CD8-positive, alpha-beta memory T cell (primary cell): ENCODE measurements at regions not wholly inside any gene's neighbourhood (a gene's known extent, or its start where the extent isn't known, plus 50 kb on each side); places are given as distances from the start of the nearest gene placed in this dataset.

Experiments
- CTCF ChIA-PET: fragments of 350-600 bp; sonication (Branson Sonifier 250); formaldehyde crosslinking; loops from one replicate; lab custom pipeline; 2021; ENCODE audit warnings: antibody characterized with exemption; lab: Charles Lee
- POLR2A ChIA-PET: fragments of 350-600 bp; sonication (Branson Sonifier 250); formaldehyde crosslinking; loops from one replicate; lab custom pipeline; 2021; ENCODE audit warnings: antibody characterized with exemption; lab: Charles Lee
- DNase-seq, 5 donors: peaks; one replicate each; pipeline versions ENCODE4 v3.0.0 to v3.0.0-alpha.2; 2020 to 2022; ENCODE audit warnings: mixed read lengths in 1 of 5
- H3K27ac ChIP-seq: one replicate; pipeline ENCODE4 v1.7.0; 2013; ENCODE audit warnings: low read depth, mild to moderate bottlenecking, low read length, moderate library complexity
- H3K27me3 ChIP-seq: 2 replicates; pipeline ENCODE4 v1.7.0; 2013; ENCODE audit warnings: low read length, mild to moderate bottlenecking; ENCODE audit not compliant: insufficient read depth, poor library complexity, severe bottlenecking
- H3K36me3 ChIP-seq: 2 replicates; pipeline ENCODE4 v1.7.0; 2013; ENCODE audit warnings: mild to moderate bottlenecking, low read length, moderate library complexity; ENCODE audit not compliant: insufficient read depth
- H3K4me1 ChIP-seq: 2 replicates; pipeline ENCODE4 v1.7.0; 2013; ENCODE audit warnings: mild to moderate bottlenecking, low read length, moderate library complexity; ENCODE audit not compliant: insufficient read depth
- H3K4me3 ChIP-seq: 2 replicates; pipeline ENCODE4 v1.7.0; 2013; ENCODE audit warnings: mild to moderate bottlenecking, low read length
- H3K9me3 ChIP-seq: 2 replicates; pipeline ENCODE4 v1.7.0; 2013; ENCODE audit warnings: mild to moderate bottlenecking, low read length
- H3K27ac Mint-ChIP-seq, 8 donors: one replicate each; pipeline ENCODE4 v1.8.0; 2020 to 2021; ENCODE audit warnings: mixed read lengths in 8 of 8, mild to moderate bottlenecking in 6 of 8, inconsistent platforms in 3 of 8, moderate library complexity in 3 of 8
- H3K27me3 Mint-ChIP-seq, 2 donors: one replicate each; pipeline ENCODE4 v1.8.0; 2020 to 2021; ENCODE audit warnings: mixed read lengths in 2 of 2, mild to moderate bottlenecking in 1 of 2, moderate library complexity in 1 of 2
- H3K36me3 Mint-ChIP-seq, 3 donors: one replicate each; pipeline ENCODE4 v1.8.0; 2020 to 2021; ENCODE audit warnings: mixed read lengths in 3 of 3, inconsistent platforms in 1 of 3, mild to moderate bottlenecking in 1 of 3
- H3K4me1 Mint-ChIP-seq, 3 donors: one replicate each; pipeline ENCODE4 v1.8.0; 2020 to 2021; ENCODE audit warnings: mixed read lengths in 3 of 3, inconsistent platforms in 1 of 3, mild to moderate bottlenecking in 1 of 3
- H3K4me3 Mint-ChIP-seq, 7 donors: one replicate each; pipeline ENCODE4 v1.8.0; 2020 to 2021; ENCODE audit warnings: mixed read lengths in 7 of 7, mild to moderate bottlenecking in 6 of 7, moderate library complexity in 4 of 7, inconsistent platforms in 2 of 7
- H3K9me3 Mint-ChIP-seq, 5 donors: one replicate each; pipeline ENCODE4 v1.8.0; 2020 to 2022; ENCODE audit warnings: mixed read lengths in 5 of 5, mild to moderate bottlenecking in 3 of 5, moderate library complexity in 2 of 5, inconsistent platforms in 1 of 5

DNA sequence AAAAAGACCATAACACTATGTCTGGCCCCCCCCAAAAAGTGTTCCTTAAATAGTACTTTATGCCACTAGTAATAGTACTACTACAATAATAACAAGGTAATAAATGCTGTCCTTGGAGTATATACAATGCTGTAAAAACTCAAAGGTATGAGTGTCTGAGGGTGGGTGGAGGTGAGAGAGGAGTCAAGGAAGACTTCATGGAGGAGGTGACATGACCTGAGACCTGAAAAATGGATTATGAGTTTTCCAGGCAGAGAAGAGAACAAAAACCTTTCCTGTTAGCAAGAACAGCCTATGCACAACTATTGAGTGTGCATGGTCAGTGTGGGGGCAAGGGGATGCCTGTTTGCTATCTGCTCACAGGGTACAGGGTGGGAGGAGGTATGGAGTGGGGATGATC is 290.2 kb upstream of the USP24 start:
- H3K27ac Mint-ChIP-seq: no peak overlapping the region
- CTCF ChIA-PET: no interaction called here
- Histone ChIP-seq H3K27ac (no peak overlapping the region), H3K36me3 (no peaks in the 10 kb centered on the region), H3K4me1 (no peaks in the 10 kb centered on the region), H3K4me3 (no peak overlapping the region), H3K27me3 (no peaks in the 10 kb centered on the region), H3K9me3 (no peaks in the 10 kb centered on the region)
- POLR2A ChIA-PET: no interaction called here
- H3K36me3 Mint-ChIP-seq: no peaks in the 10 kb centered on the region
- no peaks in the 10 kb centered on the region for H3K9me3 Mint-ChIP-seq
- peaks cover 9 to 49% of the 10 kb centered on the region in 2 donors for H3K27me3 Mint-ChIP-seq
- no peak for DNase-seq
- no peaks in the 10 kb centered on the region for H3K4me1 Mint-ChIP-seq
- no peak overlapping the region for H3K4me3 Mint-ChIP-seq

DNA sequence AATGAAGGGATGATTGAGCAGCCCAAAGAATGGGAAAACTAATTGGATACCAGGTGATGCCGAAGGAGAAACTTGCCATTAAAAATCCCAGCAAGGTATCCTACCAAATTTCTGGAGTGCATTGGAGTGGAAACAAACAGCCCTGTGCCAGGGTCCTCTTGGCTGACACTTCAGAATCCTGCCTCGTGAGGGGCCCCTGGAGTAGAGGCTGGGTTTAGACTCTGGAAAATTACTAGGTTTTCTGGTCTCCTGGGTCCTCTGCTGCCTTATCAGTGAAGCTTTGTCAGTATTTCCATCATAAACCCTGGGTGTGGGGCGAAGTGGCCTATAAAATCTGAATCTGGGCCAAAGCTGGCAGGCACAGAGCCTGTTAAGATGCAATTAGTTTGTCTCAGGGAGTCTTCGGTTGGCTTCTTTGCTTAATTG is 289.2 kb upstream of the USP24 start:
- H3K4me1 ChIP-seq: no peaks in the 10 kb centered on the region
- no peaks in the 10 kb centered on the region for H3K27me3 ChIP-seq
- H3K27ac ChIP-seq: no peak overlapping the region
- Mint-ChIP-seq H3K36me3 (no peaks in the 10 kb centered on the region), H3K27ac (no peak overlapping the region), H3K4me3 (no peak overlapping the region), H3K9me3 (no peaks in the 10 kb centered on the region), H3K27me3 (peaks cover 9 to 52% of the 10 kb centered on the region in 2 donors), H3K4me1 (no peaks in the 10 kb centered on the region)
- POLR2A ChIA-PET: no interaction called here
- H3K36me3 ChIP-seq: no peaks in the 10 kb centered on the region
- no peak overlapping the region for H3K4me3 ChIP-seq
- CTCF ChIA-PET: no interaction called here
- H3K9me3 ChIP-seq: no peaks in the 10 kb centered on the region
- no peak for DNase-seq

DNA sequence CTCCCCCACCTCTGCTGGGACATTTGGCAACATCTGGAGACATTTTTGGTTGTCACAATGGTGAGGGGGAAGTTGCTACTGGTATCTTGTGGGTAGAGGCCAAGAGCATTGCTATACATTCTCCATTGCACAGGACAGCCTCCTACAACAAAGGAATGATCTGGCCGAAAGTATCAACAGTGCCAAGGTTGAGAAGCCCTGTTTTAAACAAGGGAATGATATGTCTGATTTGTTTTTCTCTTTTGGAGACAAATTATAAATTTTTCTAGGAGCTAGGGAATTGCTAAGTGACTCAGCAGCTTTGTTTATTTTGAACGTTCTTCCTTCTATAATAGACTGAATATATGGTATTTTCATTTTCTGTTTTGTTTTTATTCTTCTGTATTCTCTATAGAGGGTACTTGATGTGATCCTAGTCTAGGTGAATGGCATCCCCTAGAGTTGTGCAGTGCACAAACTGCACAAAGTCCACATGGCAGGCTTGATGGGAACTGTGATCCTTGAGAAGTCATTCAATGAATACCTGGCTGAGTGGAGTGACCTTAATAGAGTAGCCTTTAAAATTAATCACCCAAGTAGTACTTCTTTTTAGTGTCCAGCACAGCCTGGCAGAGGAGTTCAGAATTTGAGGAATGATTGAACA is 288.6 kb upstream of the USP24 start:
- no peak overlapping the region for H3K4me3 Mint-ChIP-seq
- POLR2A ChIA-PET: no interaction called here
- peaks cover 11 to 57% of the 10 kb centered on the region in 2 donors for H3K27me3 Mint-ChIP-seq
- Histone ChIP-seq H3K27me3 (no peaks in the 10 kb centered on the region), H3K9me3 (no peaks in the 10 kb centered on the region), H3K4me1 (no peaks in the 10 kb centered on the region), H3K27ac (no peak overlapping the region), H3K4me3 (no peak overlapping the region), H3K36me3 (no peaks in the 10 kb centered on the region)
- no peaks in the 10 kb centered on the region for H3K9me3 Mint-ChIP-seq
- H3K36me3 Mint-ChIP-seq: no peaks in the 10 kb centered on the region
- H3K27ac Mint-ChIP-seq: no peak overlapping the region
- no peaks in the 10 kb centered on the region for H3K4me1 Mint-ChIP-seq
- no peak for DNase-seq
- CTCF ChIA-PET: no interaction called here

DNA sequence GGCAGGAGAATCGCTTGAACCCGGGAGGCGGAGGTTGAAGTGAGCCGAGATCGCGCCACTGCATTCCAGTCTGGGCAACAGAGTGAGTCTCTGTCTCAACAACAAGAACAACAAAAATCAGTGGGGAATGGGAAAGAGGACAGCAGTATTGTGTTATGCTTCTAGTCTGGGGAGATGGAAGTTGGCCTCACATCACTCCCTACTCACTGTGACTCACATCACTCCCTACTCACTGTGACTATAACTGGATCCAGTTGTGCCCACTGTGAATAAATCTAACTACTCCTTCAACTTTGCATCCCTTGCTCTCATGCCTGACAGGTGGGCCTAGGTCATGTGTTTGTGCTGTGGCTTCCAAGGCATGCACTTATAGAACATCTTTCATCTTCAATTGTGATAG is 285.4 kb upstream of the USP24 start:
- Histone ChIP-seq H3K4me3 (no peak overlapping the region), H3K4me1 (no peaks in the 10 kb centered on the region), H3K27ac (no peak overlapping the region)

DNA sequence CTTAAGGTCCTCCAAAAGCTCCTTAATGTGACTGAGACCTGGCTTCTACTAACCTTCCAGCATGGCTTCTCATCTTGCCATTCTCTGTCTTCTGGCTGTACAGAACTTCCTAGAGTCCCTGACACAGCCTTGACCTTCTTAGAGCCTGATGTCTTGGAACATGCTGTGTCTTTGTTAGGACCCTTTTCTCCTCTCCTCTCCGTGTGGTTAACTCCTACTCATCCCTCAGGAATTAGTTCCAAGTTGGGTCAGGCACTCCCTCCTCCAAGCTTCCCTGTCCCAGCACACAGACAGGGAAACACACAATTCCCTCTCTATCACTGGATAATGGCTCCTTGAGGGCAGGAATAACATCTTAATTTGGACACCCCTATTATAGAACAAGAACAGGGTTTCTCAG is 275.4 kb upstream of the USP24 start:
- H3K27ac ChIP-seq: no peak overlapping the region
- H3K27me3 ChIP-seq: no peaks in the 10 kb centered on the region
- H3K4me1 ChIP-seq: no peaks in the 10 kb centered on the region
- H3K36me3 ChIP-seq: no peaks in the 10 kb centered on the region
- peaks cover 0 to 4% (median 0%) of the 10 kb centered on the region in 3 donors for H3K36me3 Mint-ChIP-seq
- H3K27me3 Mint-ChIP-seq: peaks cover 2 to 5% of the 10 kb centered on the region in 2 donors
- CTCF ChIA-PET: no interaction called here
- no peak overlapping the region for H3K4me3 ChIP-seq
- POLR2A ChIA-PET: no interaction called here
- no peaks in the 10 kb centered on the region for H3K4me1 Mint-ChIP-seq
- H3K4me3 Mint-ChIP-seq: no peak overlapping the region
- no peak for DNase-seq
- no peaks in the 10 kb centered on the region for H3K9me3 ChIP-seq
- H3K9me3 Mint-ChIP-seq: peaks cover 0 to 7% (median 3%) of the 10 kb centered on the region in 5 donors
- no peak overlapping the region for H3K27ac Mint-ChIP-seq

More for the DNA sequence above, 285.4 kb upstream of the USP24 start:
- Histone ChIP-seq H3K9me3 (no peaks in the 10 kb centered on the region), H3K27me3 (no peaks in the 10 kb centered on the region), H3K36me3 (no peaks in the 10 kb centered on the region)
- ChIA-PET POLR2A (no interaction called here), CTCF (no interaction called here)
- Mint-ChIP-seq H3K4me1 (no peaks in the 10 kb centered on the region), H3K36me3 (no peaks in the 10 kb centered on the region), H3K27me3 (peaks cover 10 to 39% of the 10 kb centered on the region in 2 donors), H3K9me3 (peaks cover 0 to 2% (median 0%) of the 10 kb centered on the region in 5 donors), H3K4me3 (no peak overlapping the region), H3K27ac (no peak overlapping the region)
- no peak for DNase-seq

DNA sequence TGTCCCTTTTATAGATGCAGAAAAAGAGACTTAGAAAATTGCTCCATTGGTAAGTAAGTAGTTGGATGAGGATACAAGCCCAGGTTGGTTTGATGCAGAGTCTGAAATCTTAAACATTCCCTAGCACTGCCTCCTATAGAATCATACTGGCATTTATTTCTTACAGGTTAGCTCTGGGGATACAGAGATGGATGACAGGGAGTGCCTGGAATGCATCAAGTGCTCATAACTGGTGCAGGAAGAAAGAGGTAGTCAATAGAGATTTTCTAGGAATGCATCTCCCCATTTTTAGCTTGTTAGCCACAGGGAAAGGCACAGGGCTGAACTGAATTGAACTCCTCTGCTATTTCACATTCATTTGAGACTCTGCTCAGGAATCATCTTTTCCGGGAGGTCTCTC is 269.0 kb upstream of the USP24 start:
- no peaks in the 10 kb centered on the region for H3K27me3 ChIP-seq
- Mint-ChIP-seq H3K27me3 (peaks cover 1 to 21% of the 10 kb centered on the region in 2 donors), H3K36me3 (no peaks in the 10 kb centered on the region), H3K9me3 (no peaks in the 10 kb centered on the region), H3K4me1 (no peaks in the 10 kb centered on the region), H3K4me3 (no peak overlapping the region), H3K27ac (no peak overlapping the region)
- DNase-seq: no peak
- no peaks in the 10 kb centered on the region for H3K9me3 ChIP-seq
- H3K27ac ChIP-seq: no peak overlapping the region
- no peak overlapping the region for H3K4me3 ChIP-seq
- ChIA-PET POLR2A (no interaction called here), CTCF (no interaction called here)
- H3K4me1 ChIP-seq: no peaks in the 10 kb centered on the region
- no peaks in the 10 kb centered on the region for H3K36me3 ChIP-seq

DNA sequence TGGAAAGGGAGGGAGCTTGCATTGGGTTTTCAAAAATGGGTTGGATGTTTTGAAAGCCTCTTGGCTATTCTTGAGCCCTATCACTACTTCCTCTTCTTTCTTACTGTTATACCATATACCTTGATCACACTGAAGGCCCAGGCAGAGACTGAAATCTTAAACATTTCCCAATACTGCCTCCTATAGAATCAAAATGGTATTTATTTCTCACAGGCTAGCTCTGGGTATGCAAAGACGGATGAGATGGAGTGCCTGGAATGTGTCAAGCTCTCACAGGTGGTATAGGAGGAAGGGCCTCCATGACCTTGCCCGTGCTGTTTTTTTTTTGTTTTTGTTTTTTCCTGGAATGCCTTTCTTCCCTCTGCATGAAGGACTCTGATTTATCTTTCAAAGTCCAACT is 268.4 kb upstream of the USP24 start:
- no peak for DNase-seq
- no peaks in the 10 kb centered on the region for H3K36me3 ChIP-seq
- Mint-ChIP-seq H3K36me3 (no peaks in the 10 kb centered on the region), H3K27ac (no peak overlapping the region), H3K27me3 (peaks cover 1 to 21% of the 10 kb centered on the region in 2 donors), H3K4me1 (no peaks in the 10 kb centered on the region), H3K4me3 (no peak overlapping the region), H3K9me3 (no peaks in the 10 kb centered on the region)
- H3K27me3 ChIP-seq: no peaks in the 10 kb centered on the region
- no peaks in the 10 kb centered on the region for H3K9me3 ChIP-seq
- CTCF ChIA-PET: no interaction called here
- no peaks in the 10 kb centered on the region for H3K4me1 ChIP-seq
- H3K4me3 ChIP-seq: no peak overlapping the region
- POLR2A ChIA-PET: no interaction called here
- H3K27ac ChIP-seq: no peak overlapping the region

DNA sequence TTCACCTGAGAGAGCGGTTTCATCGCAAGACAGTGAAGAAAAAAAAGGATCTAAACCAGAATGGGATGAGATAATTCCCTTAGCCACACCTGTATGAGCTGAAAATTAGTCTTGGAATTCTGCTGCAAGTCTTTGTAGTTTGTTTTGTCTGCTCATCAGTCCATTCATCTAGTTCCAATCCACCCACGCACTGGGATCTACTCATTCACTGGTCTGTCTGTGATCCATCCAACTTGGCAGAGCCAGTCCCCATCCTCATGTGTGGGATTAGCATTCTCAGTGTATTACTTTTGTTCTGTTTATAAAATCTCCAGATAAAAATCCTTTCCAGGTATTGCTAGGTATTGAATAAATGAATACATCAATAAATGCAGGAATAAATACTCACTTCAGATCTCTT is 266.5 kb upstream of the USP24 start:
- Histone ChIP-seq H3K4me1 (no peaks in the 10 kb centered on the region), H3K27me3 (no peaks in the 10 kb centered on the region), H3K27ac (no peak overlapping the region), H3K4me3 (no peak overlapping the region), H3K36me3 (no peaks in the 10 kb centered on the region), H3K9me3 (no peaks in the 10 kb centered on the region)
- no peak overlapping the region for H3K4me3 Mint-ChIP-seq
- POLR2A ChIA-PET: no interaction called here
- CTCF ChIA-PET: no interaction called here
- H3K27me3 Mint-ChIP-seq: peaks cover 8 to 24% of the 10 kb centered on the region in 2 donors
- H3K36me3 Mint-ChIP-seq: no peaks in the 10 kb centered on the region
- H3K27ac Mint-ChIP-seq: no peak overlapping the region
- DNase-seq: no peak
- peaks cover 0 to 3% (median 0%) of the 10 kb centered on the region in 5 donors for H3K9me3 Mint-ChIP-seq
- no peaks in the 10 kb centered on the region for H3K4me1 Mint-ChIP-seq
